ENCODE measurements at regions not wholly inside any gene's neighbourhood (a gene's known extent, or its start where the extent isn't known, plus 50 kb on each side); places are given as distances from the start of the nearest gene placed in this dataset.

DNA sequence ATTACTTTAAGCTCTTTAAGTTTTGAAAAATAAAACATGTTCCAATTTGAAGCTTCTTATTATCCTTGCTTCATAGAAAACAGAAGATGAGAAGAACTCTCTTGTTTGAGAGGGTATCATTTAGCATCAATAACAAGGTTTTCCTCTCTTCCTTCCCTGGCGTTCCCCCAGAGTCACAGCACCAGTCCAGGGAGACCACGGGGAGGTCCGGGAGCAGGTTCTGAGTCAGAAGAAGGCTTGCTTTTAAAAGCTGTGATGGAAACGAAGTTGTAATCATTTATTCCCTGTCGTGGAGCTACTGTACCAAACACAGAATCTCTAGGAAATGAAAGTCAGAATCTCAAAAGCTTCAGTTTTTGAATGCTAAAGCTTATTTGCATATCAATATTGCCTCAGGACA, 174.0 kb upstream of the LSM14A start:
- TF ChIP-seq, protein P1, sequence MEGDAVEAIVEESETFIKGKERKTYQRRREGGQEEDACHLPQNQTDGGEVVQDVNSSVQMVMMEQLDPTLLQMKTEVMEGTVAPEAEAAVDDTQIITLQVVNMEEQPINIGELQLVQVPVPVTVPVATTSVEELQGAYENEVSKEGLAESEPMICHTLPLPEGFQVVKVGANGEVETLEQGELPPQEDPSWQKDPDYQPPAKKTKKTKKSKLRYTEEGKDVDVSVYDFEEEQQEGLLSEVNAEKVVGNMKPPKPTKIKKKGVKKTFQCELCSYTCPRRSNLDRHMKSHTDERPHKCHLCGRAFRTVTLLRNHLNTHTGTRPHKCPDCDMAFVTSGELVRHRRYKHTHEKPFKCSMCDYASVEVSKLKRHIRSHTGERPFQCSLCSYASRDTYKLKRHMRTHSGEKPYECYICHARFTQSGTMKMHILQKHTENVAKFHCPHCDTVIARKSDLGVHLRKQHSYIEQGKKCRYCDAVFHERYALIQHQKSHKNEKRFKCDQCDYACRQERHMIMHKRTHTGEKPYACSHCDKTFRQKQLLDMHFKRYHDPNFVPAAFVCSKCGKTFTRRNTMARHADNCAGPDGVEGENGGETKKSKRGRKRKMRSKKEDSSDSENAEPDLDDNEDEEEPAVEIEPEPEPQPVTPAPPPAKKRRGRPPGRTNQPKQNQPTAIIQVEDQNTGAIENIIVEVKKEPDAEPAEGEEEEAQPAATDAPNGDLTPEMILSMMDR (IDR thresholded peaks at IDR 0.05; ENCODE audit: low read depth, low read length, missing input control) = no peak
- no peak for TF ChIP-seq RAD21 (IDR thresholded peaks at IDR 0.05)
- TF ChIP-seq, protein P2, sequence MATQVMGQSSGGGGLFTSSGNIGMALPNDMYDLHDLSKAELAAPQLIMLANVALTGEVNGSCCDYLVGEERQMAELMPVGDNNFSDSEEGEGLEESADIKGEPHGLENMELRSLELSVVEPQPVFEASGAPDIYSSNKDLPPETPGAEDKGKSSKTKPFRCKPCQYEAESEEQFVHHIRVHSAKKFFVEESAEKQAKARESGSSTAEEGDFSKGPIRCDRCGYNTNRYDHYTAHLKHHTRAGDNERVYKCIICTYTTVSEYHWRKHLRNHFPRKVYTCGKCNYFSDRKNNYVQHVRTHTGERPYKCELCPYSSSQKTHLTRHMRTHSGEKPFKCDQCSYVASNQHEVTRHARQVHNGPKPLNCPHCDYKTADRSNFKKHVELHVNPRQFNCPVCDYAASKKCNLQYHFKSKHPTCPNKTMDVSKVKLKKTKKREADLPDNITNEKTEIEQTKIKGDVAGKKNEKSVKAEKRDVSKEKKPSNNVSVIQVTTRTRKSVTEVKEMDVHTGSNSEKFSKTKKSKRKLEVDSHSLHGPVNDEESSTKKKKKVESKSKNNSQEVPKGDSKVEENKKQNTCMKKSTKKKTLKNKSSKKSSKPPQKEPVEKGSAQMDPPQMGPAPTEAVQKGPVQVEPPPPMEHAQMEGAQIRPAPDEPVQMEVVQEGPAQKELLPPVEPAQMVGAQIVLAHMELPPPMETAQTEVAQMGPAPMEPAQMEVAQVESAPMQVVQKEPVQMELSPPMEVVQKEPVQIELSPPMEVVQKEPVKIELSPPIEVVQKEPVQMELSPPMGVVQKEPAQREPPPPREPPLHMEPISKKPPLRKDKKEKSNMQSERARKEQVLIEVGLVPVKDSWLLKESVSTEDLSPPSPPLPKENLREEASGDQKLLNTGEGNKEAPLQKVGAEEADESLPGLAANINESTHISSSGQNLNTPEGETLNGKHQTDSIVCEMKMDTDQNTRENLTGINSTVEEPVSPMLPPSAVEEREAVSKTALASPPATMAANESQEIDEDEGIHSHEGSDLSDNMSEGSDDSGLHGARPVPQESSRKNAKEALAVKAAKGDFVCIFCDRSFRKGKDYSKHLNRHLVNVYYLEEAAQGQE (IDR thresholded peaks at IDR 0.05) = no peak
- TF ChIP-seq, protein P3, sequence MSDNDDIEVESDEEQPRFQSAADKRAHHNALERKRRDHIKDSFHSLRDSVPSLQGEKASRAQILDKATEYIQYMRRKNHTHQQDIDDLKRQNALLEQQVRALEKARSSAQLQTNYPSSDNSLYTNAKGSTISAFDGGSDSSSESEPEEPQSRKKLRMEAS (IDR thresholded peaks at IDR 0.05) = no peak
- TF ChIP-seq, protein P4, sequence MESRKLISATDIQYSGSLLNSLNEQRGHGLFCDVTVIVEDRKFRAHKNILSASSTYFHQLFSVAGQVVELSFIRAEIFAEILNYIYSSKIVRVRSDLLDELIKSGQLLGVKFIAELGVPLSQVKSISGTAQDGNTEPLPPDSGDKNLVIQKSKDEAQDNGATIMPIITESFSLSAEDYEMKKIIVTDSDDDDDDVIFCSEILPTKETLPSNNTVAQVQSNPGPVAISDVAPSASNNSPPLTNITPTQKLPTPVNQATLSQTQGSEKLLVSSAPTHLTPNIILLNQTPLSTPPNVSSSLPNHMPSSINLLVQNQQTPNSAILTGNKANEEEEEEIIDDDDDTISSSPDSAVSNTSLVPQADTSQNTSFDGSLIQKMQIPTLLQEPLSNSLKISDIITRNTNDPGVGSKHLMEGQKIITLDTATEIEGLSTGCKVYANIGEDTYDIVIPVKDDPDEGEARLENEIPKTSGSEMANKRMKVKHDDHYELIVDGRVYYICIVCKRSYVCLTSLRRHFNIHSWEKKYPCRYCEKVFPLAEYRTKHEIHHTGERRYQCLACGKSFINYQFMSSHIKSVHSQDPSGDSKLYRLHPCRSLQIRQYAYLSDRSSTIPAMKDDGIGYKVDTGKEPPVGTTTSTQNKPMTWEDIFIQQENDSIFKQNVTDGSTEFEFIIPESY (IDR thresholded peaks at IDR 0.05) = no peak
- no peak for TF ChIP-seq EGR1 (IDR thresholded peaks at IDR 0.05; ENCODE audit: low read depth in 2 of 2)
- TF ChIP-seq HNF4A (conservative IDR thresholded peaks at IDR 0.05) = no peak
- no peak for TF ChIP-seq NR2F2 (IDR thresholded peaks at IDR 0.05)
- TF ChIP-seq SP1 (IDR thresholded peaks at IDR 0.05) = no peak
- TF ChIP-seq ATF3 (IDR thresholded peaks at IDR 0.05) = no peak

Data from liver (tissue), 3 donors.